ENCODE measurements at regions not wholly inside any gene's neighbourhood (a gene's known extent, or its start where the extent isn't known, plus 50 kb on each side); places are given as distances from the start of the nearest gene placed in this dataset.

GRCh38 chr16:55055262-55055661, 124.6 kb downstream of the IRX5 start:
- TF ChIP-seq CTCF (IDR thresholded peaks at IDR 0.05; ENCODE audit: insufficient read depth, low read depth, low read length), result no peak
- no peak overlapping the region for H3K4me3 ChIP-seq (ENCODE audit: low read depth, low read length)
- DNase-seq (ENCODE audit: low read depth), result no peak

- TF ChIP-seq CTCF (IDR thresholded peaks at IDR 0.05; ENCODE audit: insufficient read depth, low read depth, low read length), result no peak
- DNase-seq (ENCODE audit: low read depth), result no peak
Measured at GRCh38 chr16:55056585-55057401, 126.1 kb downstream of the IRX5 start.

GRCh38 chr16:55057866-55058265, 127.2 kb downstream of the IRX5 start:
- DNase-seq (ENCODE audit: low read depth), result no peak
- no peak for TF ChIP-seq CTCF (IDR thresholded peaks at IDR 0.05; ENCODE audit: insufficient read depth, low read depth, low read length)
- no peak overlapping the region for H3K4me3 ChIP-seq (ENCODE audit: low read depth, low read length)

More at GRCh38 chr16:55056585-55057401, 126.1 kb downstream of the IRX5 start:
- H3K4me3 ChIP-seq (ENCODE audit: low read depth, low read length), result no peak overlapping the region

- no peak for TF ChIP-seq CTCF (IDR thresholded peaks at IDR 0.05; ENCODE audit: insufficient read depth, low read depth, low read length)
- no peak overlapping the region for H3K4me3 ChIP-seq (ENCODE audit: low read depth, low read length)
- no peak for DNase-seq (ENCODE audit: low read depth)
Measured at GRCh38 chr16:55058576-55058975, 127.9 kb downstream of the IRX5 start.

GRCh38 chr16:55059146-55059545, 128.5 kb downstream of the IRX5 start:
- no peak for TF ChIP-seq CTCF (IDR thresholded peaks at IDR 0.05; ENCODE audit: insufficient read depth, low read depth, low read length)
- H3K4me3 ChIP-seq (ENCODE audit: low read depth, low read length), result no peak overlapping the region
- DNase-seq (ENCODE audit: low read depth), result no peak

- H3K4me3 ChIP-seq (ENCODE audit: low read depth, low read length), result no peak overlapping the region
- TF ChIP-seq CTCF (IDR thresholded peaks at IDR 0.05; ENCODE audit: insufficient read depth, low read depth, low read length), result no peak
- no peak for DNase-seq (ENCODE audit: low read depth)
Measured at GRCh38 chr16:55061126-55061525, 130.5 kb downstream of the IRX5 start.

GRCh38 chr16:55062442-55062841, 131.8 kb downstream of the IRX5 start:
- TF ChIP-seq CTCF (IDR thresholded peaks at IDR 0.05; ENCODE audit: insufficient read depth, low read depth, low read length), result no peak
- DNase-seq (ENCODE audit: low read depth), result no peak

More at GRCh38 chr16:55062442-55062841, 131.8 kb downstream of the IRX5 start:
- no peak overlapping the region for H3K4me3 ChIP-seq (ENCODE audit: low read depth, low read length)

Measured in fibroblast of villous mesenchyme (primary cell).